HAP-1 (cell line): ENCODE measurements at regions not wholly inside any gene's neighbourhood (a gene's known extent, or its start where the extent isn't known, plus 50 kb on each side); places are given as distances from the start of the nearest gene placed in this dataset.

Experiments
- DNase-seq, 2 experiments: peaks; one replicate each; pipeline ENCODE4 v3.0.0-alpha.2; 2016 to 2020; ENCODE audit warnings: low spot score in 2 of 2
- H3K27me3 ChIP-seq: fragments of 250-450 bp; sonication (Bioruptor Pico); 2 replicates; pipeline ENCODE4 v1.5.1; 2020; ENCODE audit warnings: low read depth, mild to moderate bottlenecking, moderate library complexity
- H3K36me3 ChIP-seq: fragments of 250-450 bp; sonication (Bioruptor Pico); replicated peaks from 2 replicates; pipeline ENCODE4 v1.5.1; 2020; ENCODE audit warnings: mild to moderate bottlenecking
- H3K4me1 ChIP-seq: fragments of 250-450 bp; sonication (Bioruptor Pico); 2 replicates; pipeline ENCODE4 v1.5.1; 2020; ENCODE audit warnings: mild to moderate bottlenecking
- H3K4me3 ChIP-seq: fragments of 250-450 bp; sonication (Bioruptor Pico); 2 replicates; pipeline ENCODE4 v1.5.1; 2020; ENCODE audit warnings: mild to moderate bottlenecking, moderate library complexity
- H3K9me3 ChIP-seq: fragments of 250-450 bp; sonication (Bioruptor Pico); 2 replicates; pipeline ENCODE4 v1.5.1; 2020; ENCODE audit warnings: mild to moderate bottlenecking, moderate library complexity
- in situ Hi-C: fragments of 300-500 bp; cut with MboI; formaldehyde crosslinking; loops from 3 replicates; pipeline ENCODE4 v1.14.3; 2020; ENCODE audit warnings: low sequenced_read_pairs, inconsistent platforms, mixed read lengths

GRCh38 chr18:29034113-29034856 is 857.4 kb upstream of the CDH2 start:
- Histone ChIP-seq H3K4me1 (no peaks in the 10 kb centered on the region), H3K4me3 (no peak overlapping the region), H3K36me3 (no peaks in the 10 kb centered on the region), H3K9me3 (no peaks in the 10 kb centered on the region), H3K27me3 (no peaks in the 10 kb centered on the region)
- in situ Hi-C loops = no loop called here
- DNase-seq = no peak

- Histone ChIP-seq H3K4me3 (no peak overlapping the region), H3K36me3 (no peaks in the 10 kb centered on the region), H3K4me1 (no peaks in the 10 kb centered on the region), H3K27me3 (no peaks in the 10 kb centered on the region), H3K9me3 (no peaks in the 10 kb centered on the region)
- no peak for DNase-seq
- in situ Hi-C loops = no loop called here
Observed at GRCh38 chr18:29028560-29028959, 851.6 kb upstream of the CDH2 start.

- H3K27me3 ChIP-seq = no peaks in the 10 kb centered on the region
- no peaks in the 10 kb centered on the region for H3K36me3 ChIP-seq
- peaks cover 7% of the 10 kb centered on the region for H3K4me1 ChIP-seq
- DNase-seq = peak in 1 of 2 experiments; percentile 61
- in situ Hi-C loops = no loop called here
- no peaks in the 10 kb centered on the region for H3K9me3 ChIP-seq
- no peak overlapping the region for H3K4me3 ChIP-seq
Observed at GRCh38 chr18:29018976-29019375, 842.0 kb upstream of the CDH2 start.

GRCh38 chr18:29012883-29013465 is 836.0 kb upstream of the CDH2 start:
- DNase-seq = peak; percentile 32 to 42
- no peaks in the 10 kb centered on the region for H3K36me3 ChIP-seq
- H3K9me3 ChIP-seq = no peaks in the 10 kb centered on the region
- H3K27me3 ChIP-seq = no peaks in the 10 kb centered on the region
- in situ Hi-C loops = no loop called here
- no peaks in the 10 kb centered on the region; the same call in 1 of the 2 replicates for H3K4me1 ChIP-seq
- no peak overlapping the region for H3K4me3 ChIP-seq

- Histone ChIP-seq H3K36me3 (no peaks in the 10 kb centered on the region), H3K4me1 (no peaks in the 10 kb centered on the region; the same call in 1 of the 2 replicates), H3K4me3 (no peak overlapping the region), H3K27me3 (no peaks in the 10 kb centered on the region), H3K9me3 (no peaks in the 10 kb centered on the region)
- in situ Hi-C loops = no loop called here
- no peak for DNase-seq
Observed at GRCh38 chr18:29012364-29012763, 835.4 kb upstream of the CDH2 start.

- in situ Hi-C loops = no loop called here
- DNase-seq = no peak
- Histone ChIP-seq H3K36me3 (no peaks in the 10 kb centered on the region), H3K4me3 (no peak overlapping the region), H3K9me3 (no peaks in the 10 kb centered on the region; the same call in 1 of the 2 replicates), H3K4me1 (peaks cover 4% of the 10 kb centered on the region; the same call in 1 of the 2 replicates), H3K27me3 (no peaks in the 10 kb centered on the region)
Observed at GRCh38 chr18:29009250-29009803, 832.4 kb upstream of the CDH2 start.

GRCh38 chr18:29008809-29009208 is 831.9 kb upstream of the CDH2 start:
- Histone ChIP-seq H3K4me1 (peaks cover 5% of the 10 kb centered on the region; the same call in 1 of the 2 replicates), H3K36me3 (no peaks in the 10 kb centered on the region), H3K4me3 (no peak overlapping the region), H3K27me3 (no peaks in the 10 kb centered on the region), H3K9me3 (no peaks in the 10 kb centered on the region; the same call in 1 of the 2 replicates)
- in situ Hi-C loops = no loop called here
- no peak for DNase-seq

- no peak overlapping the region for H3K4me3 ChIP-seq
- H3K27me3 ChIP-seq = no peaks in the 10 kb centered on the region
- no peaks in the 10 kb centered on the region; the same call in 1 of the 2 replicates for H3K9me3 ChIP-seq
- in situ Hi-C loops = no loop called here
- H3K4me1 ChIP-seq = peaks cover 6% of the 10 kb centered on the region
- H3K36me3 ChIP-seq = no peaks in the 10 kb centered on the region
- DNase-seq = peak in 1 of 2 experiments; percentile 10
Observed at GRCh38 chr18:29007986-29008654, 831.2 kb upstream of the CDH2 start.

- peaks cover 10% of the 10 kb centered on the region for H3K4me1 ChIP-seq
- in situ Hi-C loops = no loop called here
- H3K27me3 ChIP-seq = no peaks in the 10 kb centered on the region
- H3K36me3 ChIP-seq = no peaks in the 10 kb centered on the region
- H3K9me3 ChIP-seq = no peaks in the 10 kb centered on the region; the same call in 1 of the 2 replicates
- DNase-seq = peak in 1 of 2 experiments; percentile 28
- no peak overlapping the region for H3K4me3 ChIP-seq
Observed at GRCh38 chr18:29004921-29005320, 828.0 kb upstream of the CDH2 start.

GRCh38 chr18:29003194-29003593 is 826.3 kb upstream of the CDH2 start:
- H3K36me3 ChIP-seq = no peaks in the 10 kb centered on the region

GRCh38 chr18:29002747-29003146 is 825.8 kb upstream of the CDH2 start:
- in situ Hi-C loops = no loop called here
- Histone ChIP-seq H3K4me1 (peaks cover 10% of the 10 kb centered on the region), H3K4me3 (no peak overlapping the region), H3K27me3 (no peaks in the 10 kb centered on the region), H3K9me3 (no peaks in the 10 kb centered on the region; the same call in 1 of the 2 replicates), H3K36me3 (no peaks in the 10 kb centered on the region)
- DNase-seq = peak; percentile 58

More at GRCh38 chr18:29003194-29003593, 826.3 kb upstream of the CDH2 start:
- DNase-seq = peak; percentile 15 to 51
- H3K4me1 ChIP-seq = peaks cover 10% of the 10 kb centered on the region
- no peaks in the 10 kb centered on the region; the same call in 1 of the 2 replicates for H3K9me3 ChIP-seq
- no peaks in the 10 kb centered on the region for H3K27me3 ChIP-seq
- H3K4me3 ChIP-seq = no peak overlapping the region
- in situ Hi-C loops = no loop called here

GRCh38 chr18:28999726-29000125 is 822.8 kb upstream of the CDH2 start:
- in situ Hi-C loops = no loop called here
- no peaks in the 10 kb centered on the region for H3K27me3 ChIP-seq
- DNase-seq = no peak
- H3K4me1 ChIP-seq = peaks cover 10% of the 10 kb centered on the region
- no peaks in the 10 kb centered on the region for H3K36me3 ChIP-seq
- H3K4me3 ChIP-seq = no peak overlapping the region
- H3K9me3 ChIP-seq = no peaks in the 10 kb centered on the region; the same call in 1 of the 2 replicates

- H3K4me3 ChIP-seq = no peak overlapping the region
Observed at GRCh38 chr18:28995319-28995718, 818.4 kb upstream of the CDH2 start.

More at GRCh38 chr18:28995319-28995718, 818.4 kb upstream of the CDH2 start:
- Histone ChIP-seq H3K36me3 (no peaks in the 10 kb centered on the region), H3K9me3 (no peaks in the 10 kb centered on the region; the same call in 1 of the 2 replicates), H3K27me3 (no peaks in the 10 kb centered on the region), H3K4me1 (no peaks in the 10 kb centered on the region)
- in situ Hi-C loops = no loop called here
- DNase-seq = no peak
